Cardiac muscle cell (in vitro differentiated cells and primary cell): ENCODE measurements at regions not wholly inside any gene's neighbourhood (a gene's known extent, or its start where the extent isn't known, plus 50 kb on each side); places are given as distances from the start of the nearest gene placed in this dataset.
"Not testable (repeated sequence)": the region's sequence is repeated elsewhere in the genome, so short reads cannot be mapped to it uniquely, and the experiment has no call there.

ENCODE experiments used
- DNase-seq, 2 donors: peaks; one replicate each; pipeline versions ENCODE4 v3.0.0 to v3.0.0-alpha.2; 2010 to 2017; ENCODE audit warnings: low read depth in 1 of 2, low spot score in 1 of 2
- H3K27ac ChIP-seq: fragments of 200-600 bp; sonication (generic); 2 replicates; pipeline ENCODE4 v1.5.1; 2016
- H3K27me3 ChIP-seq: fragments of 200-600 bp; sonication (generic); 2 replicates; pipeline ENCODE4 v1.6.0; 2016; ENCODE audit warnings: control low read depth
- H3K36me3 ChIP-seq: fragments of 200-600 bp; sonication (generic); 2 replicates; pipeline ENCODE4 v1.5.1; 2016; ENCODE audit warnings: control low read depth
- H3K4me1 ChIP-seq: fragments of 200-600 bp; sonication (generic); 2 replicates; pipeline ENCODE4 v1.8.1; 2017; ENCODE audit warnings: low read depth, mild to moderate bottlenecking, mixed run types
- H3K4me3 ChIP-seq: fragments of 200-600 bp; sonication (generic); 2 replicates; pipeline ENCODE4 v1.5.1; 2016; ENCODE audit warnings: mild to moderate bottlenecking
- H3K9me3 ChIP-seq: fragments of 200-600 bp; sonication (generic); 2 replicates; pipeline ENCODE4 v1.5.1; 2017; ENCODE audit warnings: low read depth, mild to moderate bottlenecking, control low read depth
- TF ChIP-seq, protein P1 (sequence below): IDR thresholded peaks from 2 replicates; pipeline ENCODE4 v1.5.1; 2012; ENCODE audit warnings: low read depth, mild to moderate bottlenecking, low read length

DNA sequence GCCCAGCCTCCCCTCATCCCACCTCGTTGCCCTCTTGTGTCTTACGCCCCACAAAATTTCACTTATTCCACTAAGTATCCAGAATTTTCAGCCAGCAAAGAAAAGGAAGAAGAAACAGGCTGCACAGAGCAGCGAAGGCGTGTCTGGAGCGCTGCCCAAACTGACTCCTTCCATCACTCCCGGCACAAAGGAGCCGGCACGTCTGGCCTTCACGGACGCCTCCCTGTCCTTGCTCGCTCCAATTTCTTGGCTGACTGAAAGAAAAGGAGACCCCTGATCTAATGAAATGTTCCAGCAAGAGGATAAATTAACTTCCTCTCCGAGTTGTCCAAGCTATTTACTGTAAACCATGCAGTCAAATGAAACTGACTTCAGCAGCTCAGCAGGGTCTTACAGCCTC lies 152.3 kb upstream of the CDH4 start:
- no peak for DNase-seq
- Histone ChIP-seq H3K27me3 (no peaks in the 10 kb centered on the region), H3K4me1 (no peaks in the 10 kb centered on the region), H3K27ac (no peak overlapping the region), H3K9me3 (no peaks in the 10 kb centered on the region), H3K36me3 (no peaks in the 10 kb centered on the region), H3K4me3 (no peak overlapping the region)
- TF ChIP-seq, protein P1, sequence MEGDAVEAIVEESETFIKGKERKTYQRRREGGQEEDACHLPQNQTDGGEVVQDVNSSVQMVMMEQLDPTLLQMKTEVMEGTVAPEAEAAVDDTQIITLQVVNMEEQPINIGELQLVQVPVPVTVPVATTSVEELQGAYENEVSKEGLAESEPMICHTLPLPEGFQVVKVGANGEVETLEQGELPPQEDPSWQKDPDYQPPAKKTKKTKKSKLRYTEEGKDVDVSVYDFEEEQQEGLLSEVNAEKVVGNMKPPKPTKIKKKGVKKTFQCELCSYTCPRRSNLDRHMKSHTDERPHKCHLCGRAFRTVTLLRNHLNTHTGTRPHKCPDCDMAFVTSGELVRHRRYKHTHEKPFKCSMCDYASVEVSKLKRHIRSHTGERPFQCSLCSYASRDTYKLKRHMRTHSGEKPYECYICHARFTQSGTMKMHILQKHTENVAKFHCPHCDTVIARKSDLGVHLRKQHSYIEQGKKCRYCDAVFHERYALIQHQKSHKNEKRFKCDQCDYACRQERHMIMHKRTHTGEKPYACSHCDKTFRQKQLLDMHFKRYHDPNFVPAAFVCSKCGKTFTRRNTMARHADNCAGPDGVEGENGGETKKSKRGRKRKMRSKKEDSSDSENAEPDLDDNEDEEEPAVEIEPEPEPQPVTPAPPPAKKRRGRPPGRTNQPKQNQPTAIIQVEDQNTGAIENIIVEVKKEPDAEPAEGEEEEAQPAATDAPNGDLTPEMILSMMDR, result no peak

DNA sequence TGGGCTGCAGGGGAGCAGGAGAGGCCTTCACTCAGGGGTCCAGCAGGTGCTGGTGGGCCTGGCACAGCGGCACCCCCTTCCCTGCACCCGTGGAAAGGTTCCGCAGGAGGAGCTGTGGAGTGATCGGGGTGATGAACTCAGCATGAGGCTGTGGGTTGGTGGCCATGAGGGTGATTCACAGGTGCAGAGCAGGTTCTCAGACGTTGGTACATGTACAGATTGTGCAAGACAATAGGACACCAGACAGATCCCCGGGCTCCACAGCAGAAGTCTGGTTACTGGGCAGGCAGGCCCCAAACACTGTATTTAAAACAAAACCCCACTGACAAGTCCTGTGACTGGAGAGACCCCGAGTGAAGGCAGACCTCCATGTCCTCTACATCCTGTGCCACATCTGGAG lies 151.6 kb upstream of the CDH4 start:
- Histone ChIP-seq H3K36me3 (no peaks in the 10 kb centered on the region), H3K27me3 (no peaks in the 10 kb centered on the region), H3K4me1 (no peaks in the 10 kb centered on the region), H3K9me3 (no peaks in the 10 kb centered on the region), H3K27ac (no peak overlapping the region), H3K4me3 (no peak overlapping the region)
- TF ChIP-seq, protein P1, result no peak
- DNase-seq, result no peak

DNA sequence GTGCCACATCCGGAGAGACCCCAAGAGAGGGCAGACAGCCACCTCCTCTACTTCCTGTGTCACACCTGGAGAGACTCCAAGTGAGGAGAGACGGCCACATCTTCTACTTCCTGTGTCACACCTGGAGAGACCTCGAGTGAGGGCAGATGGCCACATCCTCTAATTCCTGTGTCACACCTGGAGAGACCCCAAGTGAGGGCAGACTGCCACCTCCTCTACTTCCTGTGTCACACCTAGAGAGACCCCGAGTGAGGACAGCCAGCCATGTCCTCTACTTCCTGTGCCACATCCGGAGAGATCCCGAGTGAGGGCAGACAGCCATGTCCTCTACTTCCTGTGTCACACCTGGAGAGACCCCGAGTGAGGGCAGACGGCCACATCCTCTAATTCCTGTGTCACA lies 150.7 kb upstream of the CDH4 start:
- H3K9me3 ChIP-seq, DNase-seq, H3K36me3 ChIP-seq, H3K27ac ChIP-seq, H3K4me1 ChIP-seq, H3K27me3 ChIP-seq, H3K4me3 ChIP-seq: not testable (repeated sequence)

DNA sequence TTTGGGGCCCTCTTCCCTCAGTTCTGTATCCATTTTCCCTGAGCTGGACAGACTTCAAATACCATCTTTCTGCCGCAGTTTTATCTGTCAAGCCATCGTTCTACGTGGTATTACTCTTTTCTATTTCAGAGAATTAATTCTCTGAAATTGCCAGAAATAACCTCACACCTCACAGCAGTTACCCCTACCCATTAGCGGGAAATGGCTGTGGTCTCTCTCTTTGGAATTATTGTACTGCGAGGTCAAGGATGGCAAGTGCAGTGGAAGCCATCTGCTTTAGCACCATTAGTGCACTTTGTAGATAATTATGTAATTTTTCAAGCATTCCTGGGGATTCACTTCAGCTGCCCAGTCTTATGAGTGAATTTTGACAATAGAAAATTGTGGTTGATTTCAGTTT lies 147.8 kb upstream of the CDH4 start:
- no peak for DNase-seq
- Histone ChIP-seq H3K27ac (no peak overlapping the region), H3K9me3 (no peaks in the 10 kb centered on the region), H3K4me1 (no peaks in the 10 kb centered on the region), H3K4me3 (no peak overlapping the region), H3K36me3 (no peaks in the 10 kb centered on the region), H3K27me3 (no peaks in the 10 kb centered on the region)
- TF ChIP-seq, protein P1, result no peak

DNA sequence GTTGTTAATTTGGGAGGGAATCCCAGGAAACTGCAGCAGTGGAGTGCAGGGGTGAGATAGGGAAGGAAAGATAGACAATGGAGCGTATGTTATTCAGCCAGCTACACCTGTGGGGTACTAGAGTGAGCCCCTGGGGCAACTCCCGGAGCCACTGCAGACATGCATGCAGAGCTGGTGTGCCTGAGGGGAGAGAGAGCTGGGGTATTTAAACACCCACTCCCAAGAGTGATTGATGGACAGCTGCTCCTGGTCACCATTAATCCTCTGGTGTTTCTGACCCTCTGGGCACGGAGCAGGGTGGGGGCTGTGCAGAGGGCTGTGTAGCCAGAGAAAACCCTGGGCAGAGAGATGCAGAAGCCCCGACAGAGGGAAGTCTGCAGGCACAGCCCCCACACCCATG lies 146.7 kb upstream of the CDH4 start:
- TF ChIP-seq, protein P1, result no peak
- Histone ChIP-seq H3K4me3 (no peak overlapping the region), H3K27ac (no peak overlapping the region), H3K9me3 (no peaks in the 10 kb centered on the region), H3K4me1 (no peaks in the 10 kb centered on the region), H3K36me3 (no peaks in the 10 kb centered on the region), H3K27me3 (no peaks in the 10 kb centered on the region)
- DNase-seq, result no peak

DNA sequence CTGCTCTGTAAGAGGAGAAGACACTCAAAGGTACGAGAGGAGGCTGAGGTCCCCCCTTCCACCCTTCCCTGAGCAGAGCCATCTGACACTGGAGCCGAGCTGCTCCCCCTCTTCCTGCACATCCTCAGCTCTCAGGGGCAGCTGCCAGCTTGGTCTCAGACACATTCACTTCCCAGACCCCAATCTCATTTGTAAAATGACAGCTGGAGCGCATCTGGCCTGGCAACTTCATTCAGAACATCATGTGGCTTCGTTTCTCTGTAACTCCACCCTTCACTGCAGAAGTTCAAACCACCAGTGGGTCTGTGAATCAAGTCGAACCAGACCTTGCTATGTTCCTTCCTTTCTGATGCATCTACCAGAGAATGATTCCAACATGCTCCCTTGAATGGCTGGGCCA lies 145.6 kb upstream of the CDH4 start:
- TF ChIP-seq, protein P1, result no peak
- no peaks in the 10 kb centered on the region for H3K36me3 ChIP-seq
- H3K4me3 ChIP-seq, result no peak overlapping the region
- no peak for DNase-seq
- no peaks in the 10 kb centered on the region for H3K4me1 ChIP-seq
- no peak overlapping the region for H3K27ac ChIP-seq
- no peaks in the 10 kb centered on the region for H3K27me3 ChIP-seq
- H3K9me3 ChIP-seq, result no peaks in the 10 kb centered on the region
